HTR-8/SVneo (cell line): ENCODE measurements at regions not wholly inside any gene's neighbourhood (a gene's known extent, or its start where the extent isn't known, plus 50 kb on each side); places are given as distances from the start of the nearest gene placed in this dataset.

Experiments used
- DNase-seq: peaks from one replicate; pipeline ENCODE4 v3.0.0; 2011; ENCODE audit warnings: low spot score, mixed read lengths; ENCODE audit not compliant: insufficient read length
- FAIRE-seq: peaks from 2 replicates; lab custom pipeline; 2011; peaks lifted over from hg19 to GRCh38; lab: Jason Lieb, UNC

DNA sequence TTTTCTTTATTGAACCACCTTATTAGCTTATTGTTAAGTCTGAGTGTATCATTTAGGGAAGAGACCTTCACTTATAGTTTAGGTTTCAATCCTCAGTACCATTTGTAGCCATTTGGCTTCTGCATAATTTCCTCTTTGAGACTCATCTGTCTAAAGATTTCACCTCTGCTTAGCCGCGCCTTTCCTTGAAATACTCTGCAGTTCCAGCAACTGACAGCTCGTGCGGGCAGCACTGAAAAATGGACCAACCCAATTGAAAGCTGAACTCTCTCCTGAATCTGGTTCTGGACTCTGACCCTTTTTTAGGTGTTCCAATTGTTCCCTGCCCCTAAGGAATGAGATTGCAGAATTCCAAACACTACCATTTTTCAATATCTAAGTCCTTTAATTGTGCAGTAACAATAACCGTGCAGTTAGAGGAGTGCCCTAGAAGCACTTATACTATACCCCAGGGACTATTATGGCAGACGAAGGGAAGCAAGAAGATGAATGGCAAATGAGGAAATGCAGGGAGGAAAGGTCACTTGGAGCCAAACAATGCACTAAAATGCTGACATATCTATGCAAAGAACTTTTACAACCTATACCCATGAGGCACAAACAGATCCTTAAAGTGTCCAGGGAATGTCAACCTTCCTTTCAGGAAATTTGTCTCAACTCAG is 50.1 kb upstream of the PDE4D start:
- no peak for FAIRE-seq
- no peak for DNase-seq
